HG03060 (cell line): ENCODE measurements at regions not wholly inside any gene's neighbourhood (a gene's known extent, or its start where the extent isn't known, plus 50 kb on each side); places are given as distances from the start of the nearest gene placed in this dataset.
"Not testable (repeated sequence)": the region's sequence is repeated elsewhere in the genome, so short reads cannot be mapped to it uniquely, and the experiment has no call there.

Source experiments
- ATAC-seq: cut with Tn5 transposase; IDR thresholded peaks from one replicate; pipeline ENCODE4 v1.9.1; 2021; ENCODE audit warnings: low read depth, moderate number of reproducible peaks; ENCODE audit not compliant: unreplicated experiment

DNA sequence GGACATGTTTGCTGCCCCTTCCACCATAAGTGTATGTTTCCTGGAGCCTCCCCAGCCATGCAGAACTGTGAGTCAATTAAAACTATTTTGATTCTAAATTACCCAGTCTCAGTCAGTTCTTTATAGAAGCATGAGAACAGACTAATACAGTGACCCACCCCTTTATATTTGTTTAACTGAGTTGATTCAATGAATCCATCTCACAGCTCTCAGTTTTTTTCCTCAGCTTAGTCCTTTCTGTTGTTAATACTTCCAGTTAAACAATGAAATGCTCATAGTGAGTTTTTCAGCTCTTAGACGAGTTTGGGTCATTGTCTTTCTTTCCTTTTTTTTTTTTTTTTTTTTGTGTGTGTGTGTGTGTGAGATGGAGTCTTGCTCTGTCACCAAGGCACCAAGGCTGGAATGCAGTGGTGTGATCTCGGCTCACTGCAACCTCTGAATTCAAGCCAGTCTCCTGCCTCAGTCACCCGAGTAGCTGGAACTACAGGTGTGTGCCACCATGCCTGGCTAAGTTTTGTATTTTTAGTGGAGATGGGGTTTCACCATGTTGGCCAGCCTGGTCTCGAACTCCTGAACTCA, 627.4 kb downstream of the SPATA31A7 start:
- ATAC-seq = not testable (repeated sequence)

DNA sequence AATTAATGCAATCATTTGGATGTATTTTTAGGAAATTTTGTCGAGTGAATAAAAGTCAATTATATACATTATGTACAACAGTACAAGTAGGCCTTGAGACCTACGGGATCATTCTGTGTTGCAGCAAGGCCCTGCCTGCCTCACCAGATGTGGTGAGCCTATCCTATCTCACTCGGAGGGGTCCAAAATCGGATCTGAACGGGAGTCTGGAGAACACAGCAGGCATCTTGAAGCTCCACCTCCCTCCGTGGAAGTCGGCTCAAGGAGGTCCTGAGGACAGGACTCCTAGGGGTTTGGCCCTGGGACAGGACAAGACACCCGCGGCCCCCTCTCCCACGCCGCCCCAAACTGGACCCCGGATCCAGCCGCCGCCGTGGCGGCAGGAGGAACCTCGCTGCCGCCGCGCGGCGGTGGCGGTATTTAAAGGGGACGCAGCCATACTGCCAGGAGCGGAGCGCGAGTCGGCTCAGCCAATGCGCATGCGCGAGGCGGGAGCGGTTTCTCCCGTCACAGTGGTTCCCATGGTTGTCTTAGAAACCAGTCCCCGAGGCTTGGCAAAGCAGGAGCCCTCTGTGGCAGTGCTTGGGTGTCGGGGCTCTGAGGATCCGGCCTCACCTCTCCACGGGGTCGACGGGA, 663.9 kb downstream of the SPATA31A7 start:
- peak; percentile 39 for ATAC-seq

DNA sequence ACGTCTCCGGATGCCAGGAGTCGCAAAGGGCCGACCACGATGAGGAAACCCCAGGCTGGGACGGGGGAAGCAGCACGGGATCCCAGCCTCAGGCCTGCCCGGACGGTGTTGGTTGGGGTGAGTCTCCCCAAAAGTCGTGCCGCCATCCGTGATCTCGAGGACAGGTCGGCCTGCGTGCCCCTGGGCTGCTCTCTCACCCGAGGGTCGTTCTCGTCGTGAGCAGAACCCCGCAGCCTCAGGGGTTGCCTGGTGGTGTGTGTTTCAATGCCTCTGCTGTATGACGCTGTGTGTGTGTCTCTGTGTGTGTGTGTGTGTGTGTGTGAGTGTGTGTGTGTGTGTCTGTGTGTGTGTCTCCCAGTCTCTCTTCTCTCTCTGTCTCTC, 664.4 kb downstream of the SPATA31A7 start:
- ATAC-seq = not testable (repeated sequence)

DNA sequence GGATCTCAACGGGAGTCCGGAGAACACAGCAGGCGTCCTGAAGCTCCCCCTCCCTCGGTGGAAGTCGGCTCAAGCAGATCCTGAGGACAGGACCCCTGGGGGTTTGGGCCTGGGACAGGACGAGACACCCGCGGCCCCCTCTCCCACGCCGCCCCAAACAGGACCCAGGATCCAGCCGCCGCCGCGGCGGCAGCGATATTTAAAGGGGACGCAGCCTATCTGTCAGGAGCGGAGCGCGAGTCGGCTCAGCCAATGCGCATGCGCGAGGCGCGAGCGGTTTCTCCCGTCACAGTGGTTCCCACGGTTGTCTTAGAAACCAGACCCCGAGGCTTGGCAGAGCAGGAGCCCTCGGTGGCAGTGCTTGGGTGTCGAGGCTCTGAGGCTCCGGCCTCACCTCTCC, 666.4 kb downstream of the SPATA31A7 start:
- ATAC-seq = peak; percentile 41

DNA sequence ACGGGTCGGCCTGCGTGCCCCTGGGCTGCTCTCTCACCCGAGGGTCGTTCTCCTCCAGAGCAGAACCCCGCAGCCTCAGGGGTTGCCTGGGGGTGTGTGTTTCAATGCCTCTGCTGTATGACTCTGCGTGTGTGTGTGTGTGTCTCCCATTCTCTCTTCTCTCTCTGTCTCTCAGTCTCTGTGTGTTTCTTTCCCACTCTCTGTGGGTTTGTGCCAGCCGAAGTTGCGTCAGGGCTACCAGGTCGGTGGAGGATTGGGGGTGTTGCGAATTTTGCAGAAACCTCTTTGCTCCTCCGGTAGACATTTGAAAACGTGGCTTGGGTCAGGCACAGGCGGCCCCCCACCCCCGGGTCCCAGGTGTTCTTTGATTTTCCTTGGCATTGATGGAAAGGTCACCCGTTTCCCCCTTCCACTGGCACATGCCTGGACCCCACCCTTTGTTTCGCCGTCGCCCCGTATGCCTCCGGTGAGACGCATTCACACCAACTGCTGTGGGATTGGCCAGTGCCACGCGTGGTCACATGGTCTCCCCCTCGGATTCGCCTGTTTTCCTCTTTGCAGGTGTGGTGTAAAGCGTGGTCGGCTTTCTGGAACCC, 667.1 kb downstream of the SPATA31A7 start:
- ATAC-seq = not testable (repeated sequence)

DNA sequence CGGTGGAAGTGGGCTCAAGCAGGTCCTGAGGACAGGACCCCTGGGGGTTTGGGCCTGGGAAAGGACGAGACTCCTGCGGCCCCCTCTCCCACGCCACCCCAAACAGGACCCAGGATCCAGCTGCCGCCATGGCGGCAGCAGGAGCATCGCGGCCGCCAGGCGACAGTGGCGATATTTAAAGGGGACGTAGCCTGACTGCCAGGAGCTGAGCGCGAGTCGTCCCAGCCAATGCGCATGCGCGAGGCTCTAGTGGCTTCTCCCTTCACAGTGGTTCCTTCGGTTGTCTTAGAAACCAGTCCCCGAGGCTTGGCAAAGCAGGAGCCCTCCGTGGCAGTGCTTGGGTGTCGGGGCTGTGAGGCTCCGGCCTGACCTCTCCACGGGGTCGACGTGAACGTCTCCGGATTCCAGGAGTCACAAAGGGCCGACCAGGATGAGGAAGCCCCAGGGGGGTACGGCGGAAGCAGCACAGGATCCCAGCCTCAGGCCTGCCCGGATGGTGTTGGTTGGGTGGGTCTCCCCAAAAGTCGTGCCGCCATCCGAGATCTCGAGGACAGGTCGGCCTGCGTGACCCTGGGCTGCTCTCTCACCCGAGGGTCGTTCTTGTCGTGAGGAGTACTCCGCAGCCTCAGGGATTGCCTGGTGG, 668.0 kb downstream of the SPATA31A7 start:
- not testable (repeated sequence) for ATAC-seq

DNA sequence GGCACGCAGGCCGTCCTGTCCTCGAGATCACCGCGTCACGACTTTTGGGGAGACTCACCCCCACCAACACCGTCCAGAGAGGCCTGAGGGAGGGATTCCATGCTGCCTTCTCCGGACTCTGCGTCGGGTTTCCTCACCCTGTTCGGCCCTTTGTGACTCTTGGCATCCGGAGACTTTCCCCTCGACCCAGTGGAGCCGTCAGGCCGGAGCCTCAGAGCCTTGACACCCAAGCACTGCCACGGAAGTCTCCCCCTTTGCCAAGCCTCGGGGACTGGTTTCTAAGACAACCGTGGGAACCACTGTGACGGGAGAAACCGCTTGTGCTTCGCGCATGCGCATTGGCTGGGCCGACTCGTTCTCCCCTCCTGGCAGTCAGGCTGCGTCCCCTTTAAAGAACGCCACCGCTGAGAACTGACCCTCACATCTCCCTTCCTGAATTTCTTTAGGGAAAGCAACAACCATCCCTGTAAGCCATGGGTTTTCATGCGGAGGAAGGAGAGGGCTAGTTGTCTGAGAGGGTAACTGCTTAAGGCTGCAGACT, 672.7 kb downstream of the SPATA31A7 start:
- not testable (repeated sequence) for ATAC-seq

DNA sequence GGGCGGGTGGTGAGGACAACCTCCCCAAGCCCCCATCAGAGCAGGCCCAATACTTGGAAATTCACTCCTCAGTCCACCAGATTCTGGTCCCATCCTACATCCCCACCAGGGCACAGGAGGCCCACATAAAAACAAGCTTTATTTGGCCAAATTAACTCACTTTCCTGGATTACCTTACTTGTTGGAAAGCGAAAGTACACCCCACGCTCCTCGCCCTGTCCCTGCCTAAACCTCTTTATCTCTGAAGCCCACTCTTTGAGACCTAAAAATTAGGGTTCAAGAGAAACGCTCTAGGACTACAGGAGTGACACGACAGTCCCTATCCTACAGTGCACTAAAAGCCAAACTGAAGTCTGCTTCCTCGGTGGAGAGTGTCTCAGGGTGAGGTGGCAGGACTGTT, 674.6 kb downstream of the SPATA31A7 start:
- ATAC-seq = not testable (repeated sequence)

DNA sequence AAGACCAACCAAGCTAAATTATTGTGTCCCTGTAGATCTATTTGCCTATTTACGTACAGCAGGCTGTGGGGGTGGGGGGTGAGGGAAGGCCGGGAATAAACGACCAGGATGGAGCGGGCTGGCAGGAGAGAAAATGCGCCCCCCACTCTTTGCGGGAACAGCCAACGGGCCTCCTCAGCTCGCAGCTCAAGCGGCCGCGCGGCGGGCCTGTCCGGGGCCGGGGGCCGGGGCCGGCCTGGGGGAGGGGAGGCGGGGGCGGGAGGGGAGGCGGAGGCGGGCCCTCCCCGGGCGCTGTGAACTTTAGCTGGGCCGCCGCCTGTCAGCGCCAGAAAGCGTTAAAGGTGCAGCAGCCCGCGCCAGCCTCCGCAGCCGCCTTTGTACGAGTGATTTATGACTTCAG, 679.1 kb downstream of the SPATA31A7 start:
- ATAC-seq = not testable (repeated sequence)

DNA sequence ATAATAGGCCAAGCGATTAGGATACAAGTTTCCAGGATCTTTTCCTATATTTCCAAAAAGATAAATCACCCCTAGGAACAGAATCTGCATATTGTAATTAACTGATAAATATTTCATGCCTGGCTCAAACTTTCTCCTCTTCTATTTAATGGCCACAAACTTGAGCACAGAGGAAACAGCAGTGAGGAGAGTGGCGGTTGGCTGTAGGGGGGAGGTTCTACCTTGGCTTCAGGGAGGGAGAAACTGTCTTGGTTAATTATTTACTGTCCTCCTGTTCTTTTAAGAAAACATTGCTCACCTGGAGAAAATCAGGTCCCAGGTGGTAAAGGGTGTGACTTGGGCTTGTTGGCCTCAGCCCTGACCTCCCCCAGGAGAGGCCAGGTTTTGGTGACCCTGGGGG, 682.5 kb downstream of the SPATA31A7 start:
- not testable (repeated sequence) for ATAC-seq
